Lower leg skin (tissue), 4 donors: ENCODE measurements at regions not wholly inside any gene's neighbourhood (a gene's known extent, or its start where the extent isn't known, plus 50 kb on each side); places are given as distances from the start of the nearest gene placed in this dataset.

ENCODE experiments used
- DNase-seq, 2 donors: peaks; one replicate each; pipeline ENCODE4 v3.0.0-alpha.2; 2019; ENCODE audit warnings: low spot score in 2 of 2
- H3K4me3 ChIP-seq: fragments of 200-600 bp; sonication (generic); 2 replicates; pipeline ENCODE4 v1.5.1; 2017; ENCODE audit warnings: mild to moderate bottlenecking, low read depth; ENCODE audit not compliant: poor library complexity, severe bottlenecking
- POLR2A ChIP-seq, 2 donors: fragments of 450-650 bp; IDR thresholded peaks; one replicate each; pipeline ENCODE4 v1.6.1; 2016 to 2017; ENCODE audit warnings: antibody characterized with exemption in 2 of 2, mild to moderate bottlenecking in 1 of 2, moderate library complexity in 1 of 2
- WGBS, 2 donors: methylation state at CpG; one replicate each; pipeline ENCODE4 v1.1.5; 2018; 5-methylcytosine and 5-hydroxymethylcytosine counted together
- intact Hi-C: fragments of 100-400 bp; cut with DNase I; formaldehyde crosslinking; loops from one replicate; pipeline ENCODE4 v1.15.0; 2023; ENCODE audit warnings: low total_unique reads
- TF ChIP-seq, protein P1 (sequence below), 3 donors: fragments of 450-650 bp; IDR thresholded peaks; one replicate each; pipeline ENCODE4 v1.5.1; 2016; ENCODE audit warnings: antibody characterized with exemption in 3 of 3, mild to moderate bottlenecking in 3 of 3, moderate library complexity in 2 of 3

DNA sequence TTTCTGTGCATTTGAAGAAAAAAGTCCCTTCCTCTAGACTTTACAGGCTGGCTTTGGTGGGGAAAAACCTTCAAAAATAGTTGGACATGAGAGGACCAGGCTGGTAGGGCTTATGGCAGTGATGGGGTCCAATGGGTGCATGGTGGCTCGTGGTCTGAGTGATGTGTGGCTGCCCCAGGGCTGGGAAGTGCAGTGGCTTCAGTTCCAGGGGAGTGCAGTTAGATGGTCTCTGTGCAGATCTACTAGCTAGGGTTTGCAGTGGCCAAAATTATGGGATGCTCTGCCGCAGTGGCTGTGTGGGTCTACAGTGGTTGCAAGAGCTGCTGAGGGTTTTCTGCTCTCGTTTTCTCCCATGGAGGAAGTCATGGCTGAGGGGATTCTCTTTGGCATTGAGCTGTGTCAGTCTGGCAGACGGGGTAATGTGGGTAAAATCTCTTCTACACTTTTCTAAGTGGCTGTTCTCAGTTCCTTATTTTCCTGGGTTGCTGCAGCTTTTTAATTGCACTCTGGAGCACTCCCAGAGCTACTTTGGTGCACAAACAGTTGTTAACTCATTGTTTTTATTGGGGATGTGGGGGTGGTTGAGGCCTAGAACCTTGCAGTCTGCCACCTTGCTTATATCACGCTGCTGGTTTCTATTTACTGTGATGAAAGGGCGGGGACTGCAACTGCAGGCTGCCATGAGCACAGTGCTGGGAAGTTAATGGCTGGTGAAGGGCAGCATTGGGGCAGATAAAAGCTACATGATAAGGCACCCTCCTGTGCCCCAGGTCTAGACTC is 1324.6 kb downstream of the NSUN3 start:
- no peak for TF ChIP-seq POLR2A (IDR thresholded peaks at IDR 0.05)
- TF ChIP-seq, protein P1, sequence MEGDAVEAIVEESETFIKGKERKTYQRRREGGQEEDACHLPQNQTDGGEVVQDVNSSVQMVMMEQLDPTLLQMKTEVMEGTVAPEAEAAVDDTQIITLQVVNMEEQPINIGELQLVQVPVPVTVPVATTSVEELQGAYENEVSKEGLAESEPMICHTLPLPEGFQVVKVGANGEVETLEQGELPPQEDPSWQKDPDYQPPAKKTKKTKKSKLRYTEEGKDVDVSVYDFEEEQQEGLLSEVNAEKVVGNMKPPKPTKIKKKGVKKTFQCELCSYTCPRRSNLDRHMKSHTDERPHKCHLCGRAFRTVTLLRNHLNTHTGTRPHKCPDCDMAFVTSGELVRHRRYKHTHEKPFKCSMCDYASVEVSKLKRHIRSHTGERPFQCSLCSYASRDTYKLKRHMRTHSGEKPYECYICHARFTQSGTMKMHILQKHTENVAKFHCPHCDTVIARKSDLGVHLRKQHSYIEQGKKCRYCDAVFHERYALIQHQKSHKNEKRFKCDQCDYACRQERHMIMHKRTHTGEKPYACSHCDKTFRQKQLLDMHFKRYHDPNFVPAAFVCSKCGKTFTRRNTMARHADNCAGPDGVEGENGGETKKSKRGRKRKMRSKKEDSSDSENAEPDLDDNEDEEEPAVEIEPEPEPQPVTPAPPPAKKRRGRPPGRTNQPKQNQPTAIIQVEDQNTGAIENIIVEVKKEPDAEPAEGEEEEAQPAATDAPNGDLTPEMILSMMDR (IDR thresholded peaks at IDR 0.05), result no peak
- intact Hi-C loops, result no loop called here
- DNase-seq, result no peak
- 68 to 73% methylated on average over 6 of the region's 6 CpGs for WGBS, 2 donors
- H3K4me3 ChIP-seq, result no peak overlapping the region

DNA sequence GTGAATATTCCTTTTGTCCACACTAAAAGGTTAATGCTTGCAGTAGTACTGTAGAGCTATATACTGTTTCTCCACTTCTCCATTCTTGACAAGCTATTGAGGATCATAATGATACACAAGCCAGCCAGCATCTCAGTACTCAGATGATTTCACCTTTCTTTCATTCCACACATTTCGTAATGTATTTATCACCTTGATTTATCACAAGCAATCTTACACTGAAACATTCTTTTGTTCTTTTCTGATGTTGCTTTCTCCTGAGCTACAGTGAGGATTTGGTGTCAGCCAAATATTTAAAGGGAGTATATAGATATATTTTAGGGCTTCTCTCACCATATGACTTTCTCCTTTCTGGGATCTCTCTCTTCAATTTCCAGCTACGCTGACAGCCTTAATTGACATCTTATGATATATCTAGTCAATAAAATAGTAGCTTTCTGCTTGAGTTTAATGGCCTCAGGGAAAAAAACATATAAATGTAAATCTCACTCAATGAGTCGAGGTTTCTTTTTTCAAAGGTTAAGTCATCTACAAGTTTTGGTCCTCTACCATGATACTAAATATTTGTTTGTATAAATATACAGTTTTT is 1327.0 kb downstream of the NSUN3 start:
- DNase-seq, result no peak
- no peak overlapping the region for H3K4me3 ChIP-seq
- WGBS, 2 donors, result 39 to 45% methylated on average over 3 of the region's 3 CpGs
- TF ChIP-seq, protein P1 (IDR thresholded peaks at IDR 0.05), result no peak
- no peak for TF ChIP-seq POLR2A (IDR thresholded peaks at IDR 0.05)
- intact Hi-C loops, result no loop called here

DNA sequence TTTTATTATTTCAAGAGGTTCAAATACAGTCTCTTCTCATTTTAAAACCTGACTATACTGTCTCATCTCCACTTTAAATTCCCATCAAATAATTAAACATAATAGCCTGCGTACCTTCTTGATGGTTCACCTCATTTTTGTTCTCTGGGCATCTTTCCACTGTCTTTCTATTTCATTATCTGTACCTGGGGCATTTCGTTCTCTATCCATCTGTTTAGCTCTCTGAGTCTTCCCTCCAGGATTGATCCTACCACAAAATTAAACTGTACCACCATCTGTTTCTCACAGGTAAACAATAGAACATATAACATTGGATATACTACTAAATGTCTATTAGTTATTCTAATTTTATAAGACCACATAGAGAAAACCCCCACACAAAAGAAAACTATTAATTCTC is 1331.4 kb downstream of the NSUN3 start:
- 80 to 82% methylated on average over 2 of the region's 2 CpGs for WGBS, 2 donors
- no peak overlapping the region for H3K4me3 ChIP-seq
- no peak for DNase-seq
- TF ChIP-seq, protein P1 (IDR thresholded peaks at IDR 0.05), result no peak
- no peak for TF ChIP-seq POLR2A (IDR thresholded peaks at IDR 0.05)
- intact Hi-C loops, result no loop called here

- TF ChIP-seq POLR2A (IDR thresholded peaks at IDR 0.05), result no peak
- TF ChIP-seq, protein P1 (IDR thresholded peaks at IDR 0.05), result no peak
- intact Hi-C loops, result no loop called here
Measured at GRCh38 chr3:95399585-95399984, 1336.7 kb downstream of the NSUN3 start.

GRCh38 chr3:95401693-95402092 is 1338.8 kb downstream of the NSUN3 start:
- no peak for DNase-seq
- H3K4me3 ChIP-seq, result no peak overlapping the region
- intact Hi-C loops, result no loop called here
- TF ChIP-seq POLR2A (IDR thresholded peaks at IDR 0.05), result no peak
- WGBS, 2 donors, result 47 to 49% methylated on average over 2 of the region's 2 CpGs

More at GRCh38 chr3:95399585-95399984, 1336.7 kb downstream of the NSUN3 start:
- H3K4me3 ChIP-seq, result no peak overlapping the region
- 58 to 71% methylated on average over 3 of the region's 3 CpGs for WGBS, 2 donors
- no peak for DNase-seq

DNA sequence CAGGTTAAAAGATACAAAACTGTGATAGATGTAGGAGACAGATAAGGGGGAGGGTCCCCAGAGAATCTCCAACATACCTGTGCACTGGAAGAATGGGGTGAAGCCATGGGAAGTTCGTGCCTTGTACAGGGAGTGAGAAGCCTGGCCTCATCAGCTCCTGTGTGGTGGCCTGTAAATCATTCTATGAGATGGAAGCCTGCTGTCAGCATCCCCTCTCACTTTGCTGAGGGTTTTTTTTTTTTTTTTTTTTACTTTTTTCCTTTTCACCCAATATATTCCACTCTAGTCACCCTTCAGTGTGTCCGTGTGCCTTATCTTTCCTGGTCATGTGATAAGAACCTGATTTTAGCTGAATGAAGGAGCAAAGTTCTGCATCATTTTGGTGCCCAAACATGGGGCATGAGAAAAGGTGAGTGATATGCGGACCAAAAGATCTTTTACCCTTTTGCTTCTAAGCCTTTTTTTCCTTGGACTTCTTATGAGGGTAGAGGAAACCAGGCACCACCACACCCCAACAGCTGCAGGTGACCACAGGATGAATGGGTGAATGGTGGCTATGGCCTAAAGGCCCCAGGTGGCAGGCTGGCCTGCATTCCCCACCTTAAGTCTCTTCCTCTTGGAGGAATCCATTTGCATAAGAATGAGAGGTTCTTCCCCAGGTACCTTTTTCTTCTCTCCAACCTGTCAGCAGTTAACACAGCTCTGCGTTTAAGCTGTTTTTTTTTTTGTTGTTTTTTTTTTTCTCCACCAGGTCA is 1345.0 kb downstream of the NSUN3 start:
- 84 to 89% methylated on average over 4 of the region's 4 CpGs for WGBS, 2 donors
- intact Hi-C loops, result no loop called here

More for the DNA sequence above, 1345.0 kb downstream of the NSUN3 start:
- TF ChIP-seq, protein P1 (IDR thresholded peaks at IDR 0.05), result no peak
- no peak for TF ChIP-seq POLR2A (IDR thresholded peaks at IDR 0.05)
- DNase-seq, result no peak
- no peak overlapping the region for H3K4me3 ChIP-seq
